ENCODE measurements at regions not wholly inside any gene's neighbourhood (a gene's known extent, or its start where the extent isn't known, plus 50 kb on each side); places are given as distances from the start of the nearest gene placed in this dataset.

- TF ChIP-seq CTCF (IDR thresholded peaks at IDR 0.05), result no peak
- H3K9me3 Mint-ChIP-seq, result no peaks in the 10 kb centered on the region
- no peaks in the 10 kb centered on the region for H3K27me3 Mint-ChIP-seq
- intact Hi-C loops (cut with micrococcal nuclease), result no loop called here
- H3K27ac Mint-ChIP-seq, result no peak overlapping the region
- no peaks in the 10 kb centered on the region for H3K36me3 Mint-ChIP-seq (ENCODE audit: low read depth)
- no peak overlapping the region for H3K4me3 Mint-ChIP-seq
- ChIA-PET CTCF (no interaction called here), POLR2A (no interaction called here)
- no peaks in the 10 kb centered on the region for H3K4me1 Mint-ChIP-seq
- DNase-seq (no peak), ATAC-seq (ENCODE audit: low read depth) (no peak)
Measured at GRCh38 chrX:69104756-69105434, 60.4 kb downstream of the PJA1 start.

- no peaks in the 10 kb centered on the region for H3K4me1 Mint-ChIP-seq
- intact Hi-C loops (cut with micrococcal nuclease), result no loop called here
- H3K36me3 Mint-ChIP-seq (ENCODE audit: low read depth), result no peaks in the 10 kb centered on the region
- CTCF ChIA-PET, result no interaction called here
- H3K27me3 Mint-ChIP-seq, result no peaks in the 10 kb centered on the region
- H3K27ac Mint-ChIP-seq, result no peak overlapping the region
- ATAC-seq (ENCODE audit: low read depth), result no peak
- TF ChIP-seq CTCF (IDR thresholded peaks at IDR 0.05), result no peak
- H3K4me3 Mint-ChIP-seq, result no peak overlapping the region
- no peaks in the 10 kb centered on the region for H3K9me3 Mint-ChIP-seq
- POLR2A ChIA-PET, result no interaction called here
- DNase-seq, result no peak
Measured at GRCh38 chrX:69103539-69103938, 61.7 kb downstream of the PJA1 start.

DNA sequence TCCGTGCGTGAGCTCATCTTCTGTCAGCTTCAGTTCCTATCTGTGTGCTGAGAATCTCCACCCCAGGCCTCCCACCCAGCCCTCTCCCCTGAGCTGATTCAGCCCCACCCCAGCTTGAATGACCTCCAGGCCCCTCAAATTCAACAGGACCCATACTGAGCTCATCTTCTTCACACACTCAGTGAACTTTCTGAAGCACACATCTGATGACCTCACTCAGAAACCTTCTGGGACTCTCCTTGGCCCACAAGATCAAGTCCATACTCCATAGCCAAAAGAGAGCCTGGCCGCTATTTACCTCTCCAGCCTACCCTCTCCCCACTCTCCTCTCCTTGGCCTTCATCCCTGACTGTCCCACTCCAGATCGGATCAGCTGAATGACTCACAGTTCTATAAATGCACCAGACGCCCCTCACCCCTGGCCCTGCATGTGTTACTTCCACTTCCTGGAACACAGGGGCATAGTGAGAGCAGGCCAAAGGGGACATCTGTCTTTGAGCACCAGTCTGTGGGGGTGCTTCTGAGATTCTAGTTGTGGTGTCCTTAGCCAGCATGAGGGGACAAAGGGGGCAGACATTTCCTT, 62.5 kb downstream of the PJA1 start:
- H3K9me3 Mint-ChIP-seq, result no peaks in the 10 kb centered on the region
- no peak overlapping the region for H3K27ac Mint-ChIP-seq
- ATAC-seq (ENCODE audit: low read depth), result no peak
- H3K27me3 Mint-ChIP-seq, result no peaks in the 10 kb centered on the region
- no peaks in the 10 kb centered on the region for H3K36me3 Mint-ChIP-seq (ENCODE audit: low read depth)
- POLR2A ChIA-PET, result no interaction called here
- no peaks in the 10 kb centered on the region for H3K4me1 Mint-ChIP-seq
- intact Hi-C loops (cut with micrococcal nuclease), result no loop called here
- TF ChIP-seq CTCF (IDR thresholded peaks at IDR 0.05), result no peak
- no peak for DNase-seq
- H3K4me3 Mint-ChIP-seq, result no peak overlapping the region
- CTCF ChIA-PET, result no interaction called here

DNA sequence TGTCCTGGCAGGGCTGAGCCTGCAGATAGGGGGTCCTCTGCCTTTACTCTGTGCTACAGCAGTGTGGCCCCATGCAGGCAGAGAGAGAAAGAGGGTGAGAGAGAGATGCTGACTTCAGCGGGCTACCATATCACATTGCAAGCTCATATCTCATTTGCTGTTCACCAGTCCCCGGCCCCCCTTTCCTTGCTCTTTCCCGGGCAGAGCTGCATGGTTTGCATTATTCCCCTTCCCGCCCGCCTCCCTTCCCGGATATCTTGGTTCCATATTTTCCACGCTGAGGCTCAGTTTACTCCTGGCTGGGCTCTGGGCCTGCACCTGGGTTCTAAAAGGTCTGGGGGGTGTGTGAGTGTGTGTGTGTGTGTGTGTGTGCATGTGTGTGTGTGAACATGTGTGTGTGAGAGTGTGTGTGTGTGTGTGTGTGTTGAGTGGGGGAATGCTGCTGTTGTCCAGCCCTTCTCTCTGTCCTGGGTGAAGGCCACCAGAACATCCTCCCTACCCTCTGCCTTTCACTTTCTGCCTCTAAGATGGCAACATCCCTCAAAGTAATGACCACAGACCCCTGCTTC, 63.5 kb downstream of the PJA1 start:
- ChIA-PET CTCF (no interaction called here), POLR2A (no interaction called here)
- Mint-ChIP-seq H3K4me1 (no peaks in the 10 kb centered on the region), H3K36me3 (ENCODE audit: low read depth) (no peaks in the 10 kb centered on the region), H3K27ac (no peak overlapping the region), H3K27me3 (no peaks in the 10 kb centered on the region), H3K4me3 (no peak overlapping the region), H3K9me3 (no peaks in the 10 kb centered on the region)
- TF ChIP-seq CTCF (IDR thresholded peaks at IDR 0.05), result no peak
- intact Hi-C loops (cut with micrococcal nuclease), result no loop called here
- ATAC-seq (ENCODE audit: low read depth) (no peak), DNase-seq (no peak)

DNA sequence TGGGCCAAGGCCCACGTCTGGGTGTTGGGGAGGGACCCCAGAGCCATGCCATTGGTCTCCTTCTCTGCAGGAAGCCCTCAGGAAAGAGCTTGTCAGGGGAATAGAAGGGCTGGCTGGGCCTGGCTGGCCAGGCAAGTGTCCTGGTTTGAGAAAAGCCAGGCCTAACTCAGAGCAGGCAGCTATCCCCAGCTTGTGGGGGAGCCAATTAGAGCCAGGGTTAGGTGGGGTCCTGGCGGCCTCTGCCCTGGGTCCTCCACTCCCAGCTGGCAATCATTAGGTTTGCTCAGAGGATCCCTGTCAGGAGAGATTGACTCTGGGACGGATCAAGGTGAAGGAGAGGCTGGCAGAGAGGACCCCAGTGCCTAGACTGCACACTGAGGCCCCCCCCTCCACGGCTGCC, 64.8 kb downstream of the PJA1 start:
- POLR2A ChIA-PET, result no interaction called here
- DNase-seq (no peak), ATAC-seq (ENCODE audit: low read depth) (no peak)
- intact Hi-C loops (cut with micrococcal nuclease), result no loop called here
- H3K4me3 Mint-ChIP-seq, result no peak overlapping the region
- TF ChIP-seq CTCF (IDR thresholded peaks at IDR 0.05), result no peak
- H3K36me3 Mint-ChIP-seq (ENCODE audit: low read depth), result no peaks in the 10 kb centered on the region
- CTCF ChIA-PET, result interaction anchor here (0.7 kb wide), 1 partner anchor 104 kb away, joined by 3 read pairs; no protein-coding TSS in a partner anchor
- H3K4me1 Mint-ChIP-seq, result no peaks in the 10 kb centered on the region
- H3K9me3 Mint-ChIP-seq, result no peaks in the 10 kb centered on the region
- H3K27ac Mint-ChIP-seq, result no peak overlapping the region
- H3K27me3 Mint-ChIP-seq, result no peaks in the 10 kb centered on the region

Measured in activated B cell treated with CpG ODN at 0.5 μM for 24 hours (primary cell).